GM23338 (cell line): ENCODE measurements at regions not wholly inside any gene's neighbourhood (a gene's known extent, or its start where the extent isn't known, plus 50 kb on each side); places are given as distances from the start of the nearest gene placed in this dataset.
A peak's percentile ranks its signal among the peaks of the same experiment; 100 is the strongest.

Experiments
- ATAC-seq: fragments of 200-7000 bp; cut with Tn5 transposase; 3 replicates; pipeline ENCODE4 v1.9.1; 2020
- DNase-seq: peaks from one replicate; pipeline ENCODE4 v3.0.0-alpha.2; 2015; ENCODE audit warnings: low spot score
- H2AFZ ChIP-seq: fragments of 200-600 bp; sonication (generic); 2 replicates; pipeline ENCODE4 v1.8.0; 2016; ENCODE audit warnings: antibody characterized with exemption, mild to moderate bottlenecking, moderate library complexity
- H3F3A ChIP-seq: fragments of 200-600 bp; sonication (generic); replicated peaks from 2 replicates; pipeline ENCODE4 v1.8.0; 2017; ENCODE audit warnings: antibody characterized with exemption, mixed run types, low read depth
- H3K27ac ChIP-seq: fragments of 200-600 bp; sonication (generic); 2 replicates; pipeline ENCODE4 v1.6.1; 2016; ENCODE audit warnings: low read depth
- H3K27me3 ChIP-seq: fragments of 200-600 bp; sonication (generic); 2 replicates; pipeline ENCODE4 v1.8.0; 2016; ENCODE audit warnings: mild to moderate bottlenecking, mixed run types, moderate library complexity; ENCODE audit not compliant: insufficient read depth
- H3K36me3 ChIP-seq: fragments of 200-600 bp; sonication (generic); 2 replicates; pipeline ENCODE4 v1.8.0; 2016; ENCODE audit warnings: mild to moderate bottlenecking; ENCODE audit not compliant: insufficient read depth
- H3K4me1 ChIP-seq: fragments of 200-600 bp; sonication (generic); 2 replicates; pipeline ENCODE4 v1.8.0; 2016; ENCODE audit warnings: mild to moderate bottlenecking, moderate library complexity; ENCODE audit not compliant: insufficient read depth
- H3K4me2 ChIP-seq: fragments of 200-600 bp; sonication (generic); 2 replicates; pipeline ENCODE4 v1.7.1; 2017; ENCODE audit warnings: mixed run types
- H3K4me3 ChIP-seq: fragments of 200-600 bp; sonication (generic); 2 replicates; pipeline ENCODE4 v1.6.1; 2016; ENCODE audit warnings: mixed run types
- H3K79me2 ChIP-seq: fragments of 200-600 bp; sonication (generic); replicated peaks from 2 replicates; pipeline ENCODE4 v1.8.0; 2017; ENCODE audit warnings: mild to moderate bottlenecking; ENCODE audit not compliant: insufficient read depth
- H3K9me2 ChIP-seq: fragments of 200-600 bp; sonication (generic); 2 replicates; pipeline ENCODE4 v1.8.0; 2017; ENCODE audit not compliant: insufficient read depth
- H4K20me1 ChIP-seq: fragments of 200-600 bp; sonication (generic); replicated peaks from 2 replicates; pipeline ENCODE4 v1.8.0; 2017; ENCODE audit warnings: mild to moderate bottlenecking; ENCODE audit not compliant: insufficient read depth
- H3K27ac Mint-ChIP-seq: 2 replicates; pipeline ENCODE4 v1.8.0; 2020; ENCODE audit warnings: inconsistent platforms, mild to moderate bottlenecking, moderate library complexity, mixed read lengths
- H3K27me3 Mint-ChIP-seq: 3 replicates; pipeline ENCODE4 v1.8.0; 2022; ENCODE audit warnings: low read depth, mild to moderate bottlenecking, moderate library complexity, mixed read lengths, inconsistent platforms; ENCODE audit not compliant: insufficient read depth, poor library complexity
- H3K36me3 Mint-ChIP-seq: 3 replicates; pipeline ENCODE4 v1.8.0; 2021; ENCODE audit warnings: low read depth, mild to moderate bottlenecking, inconsistent platforms, moderate library complexity, mixed read lengths
- H3K4me1 Mint-ChIP-seq: 3 replicates; pipeline ENCODE4 v1.8.0; 2020; ENCODE audit warnings: mild to moderate bottlenecking, inconsistent platforms, mixed read lengths
- H3K4me3 Mint-ChIP-seq: 3 replicates; pipeline ENCODE4 v1.8.0; 2021; ENCODE audit warnings: moderate library complexity, mild to moderate bottlenecking, inconsistent platforms, mixed read lengths
- H3K9me3 Mint-ChIP-seq: 3 replicates; pipeline ENCODE4 v1.8.0; 2020; ENCODE audit warnings: moderate library complexity, mild to moderate bottlenecking, inconsistent platforms, mixed read lengths
- EZH2 ChIP-seq: fragments of 200-600 bp; sonication (generic); IDR thresholded peaks from one replicate; pipeline ENCODE4 v1.8.0; 2017; ENCODE audit warnings: antibody characterized with exemption, mild to moderate bottlenecking, low read depth; ENCODE audit not compliant: unreplicated experiment
- EZH2phosphoT487 ChIP-seq: fragments of 200-600 bp; sonication (generic); IDR thresholded peaks from one replicate; pipeline ENCODE4 v1.8.1; 2018; ENCODE audit warnings: antibody characterized with exemption; ENCODE audit not compliant: unreplicated experiment
- JUNB ChIP-seq: IDR thresholded peaks from one replicate; pipeline ENCODE4 v1.6.1; 2016; ENCODE audit warnings: antibody characterized with exemption; ENCODE audit not compliant: unreplicated experiment
- NANOG ChIP-seq: IDR thresholded peaks from 2 replicates; pipeline ENCODE4 v1.6.1; 2016; ENCODE audit warnings: antibody characterized with exemption, borderline replicate concordance
- ZNF462 ChIP-seq: fragments of 250-450 bp; sonication (Bioruptor Pico); IDR thresholded peaks from 2 replicates; pipeline ENCODE4 v1.5.0; 2020; ENCODE audit warnings: mild to moderate bottlenecking, moderate library complexity

GRCh38 chr9:81396528-81396927 lies 292.8 kb downstream of the TLE1 start (continued):
- no peak for TF ChIP-seq ZNF462 (CRISPR knock-in tag)

- Mint-ChIP-seq H3K27ac (no peak overlapping the region), H3K36me3 (no peaks in the 10 kb centered on the region), H3K9me3 (no peaks in the 10 kb centered on the region), H3K27me3 (no peaks in the 10 kb centered on the region), H3K4me1 (peaks cover 12% of the 10 kb centered on the region), H3K4me3 (no peak overlapping the region)
- Histone ChIP-seq H2AFZ (peak overlapping the region; percentile 52), H3K36me3 (no peaks in the 10 kb centered on the region), H3K27ac (no peak overlapping the region), H3K4me1 (no peaks in the 10 kb centered on the region), H3K9me2 (peaks cover 9% of the 10 kb centered on the region), H3K4me2 (no peak overlapping the region), H4K20me1 (no peaks in the 10 kb centered on the region), H3F3A (no peaks in the 10 kb centered on the region), H3K27me3 (no peaks in the 10 kb centered on the region), H3K79me2 (no peaks in the 10 kb centered on the region), H3K4me3 (no peak overlapping the region)
- no peak for DNase-seq
- ATAC-seq = no peak
- TF ChIP-seq EZH2 (no peak), JUNB (no peak)
These were observed 293.7 kb downstream of the TLE1 start for GRCh38 chr9:81395676-81396054.

- Mint-ChIP-seq H3K27me3 (no peaks in the 10 kb centered on the region), H3K9me3 (no peaks in the 10 kb centered on the region), H3K4me3 (no peak overlapping the region), H3K4me1 (peaks cover 16% of the 10 kb centered on the region), H3K36me3 (no peaks in the 10 kb centered on the region), H3K27ac (no peak overlapping the region)
- peak overlapping the region; percentile 52 for H2AFZ ChIP-seq
- H3K27ac ChIP-seq = no peak overlapping the region
- no peaks in the 10 kb centered on the region for H3K4me1 ChIP-seq
- no peak for ATAC-seq
- H3K9me2 ChIP-seq = peaks cover 8% of the 10 kb centered on the region; the same call in 1 of the 2 replicates
- H3K36me3 ChIP-seq = no peaks in the 10 kb centered on the region
- DNase-seq = no peak
- H3F3A ChIP-seq = no peaks in the 10 kb centered on the region
- no peak overlapping the region for H3K4me3 ChIP-seq
- H3K4me2 ChIP-seq = no peak overlapping the region
- no peaks in the 10 kb centered on the region for H3K27me3 ChIP-seq
- no peaks in the 10 kb centered on the region for H4K20me1 ChIP-seq
- H3K79me2 ChIP-seq = no peaks in the 10 kb centered on the region
- TF ChIP-seq NANOG = no peak
- no peak for TF ChIP-seq EZH2phosphoT487
These were observed 294.3 kb downstream of the TLE1 start for GRCh38 chr9:81394881-81395675.
